Heart left ventricle (tissue), 13 donors: ENCODE measurements at regions not wholly inside any gene's neighbourhood (a gene's known extent, or its start where the extent isn't known, plus 50 kb on each side); places are given as distances from the start of the nearest gene placed in this dataset.

Experiments used
- CTCF ChIP-seq, 12 donors: fragments of 200-600 bp; sonication (generic) in 4 of 12; IDR thresholded peaks; one replicate each; pipeline versions ENCODE4 v1.5.0 to v1.8.0; 2018 to 2022; ENCODE audit warnings: antibody characterized with exemption in 12 of 12, mild to moderate bottlenecking in 5 of 12
- POLR2A ChIP-seq, 2 donors: fragments of 450-650 bp; IDR thresholded peaks; one replicate each; pipeline ENCODE4 v1.6.1; 2017; ENCODE audit warnings: antibody characterized with exemption in 2 of 2, mild to moderate bottlenecking in 2 of 2, moderate library complexity in 2 of 2
- donor health status: ischemic (EF 13 %, LVEDD 7.1; RV severe dilation, severe dysfunction).
- donor health status: DM: no; HTN: yes; CAD: no.
- donor health status: DM: no; HTN: no; CAD: no.
- donor health status: ischemic (EF 25% LVEDD 6.9; RV normal size, moderate dysfunction).
- donor health status: ischemic (EF 25% LVEDD 5.7; RV mildly dilated, moderate dysfunction).
- donor health status: ischemic (EF 35%, LVEDD 5.7; RV mildly dilated, moderate dysfunction).
- donor health status: nonischemic (EF 11% LVEDD 7.7; RV severe dilation, severe dysfunction).
- donor health status: DM: yes; HTN: yes; CAD: no.
- donor health status: PGD.
- donor health status: ischemic (EF 29% LVEDD 5.4; RV normal size, mild dysfunction).
- donor health status: nonischemic (EF 23%, LVEDD 6.1; RV moderate dilation, normal function).

GRCh38 chr9:78393932-78394331, 97.0 kb downstream of the PSAT1 start:
- TF ChIP-seq POLR2A (IDR thresholded peaks at IDR 0.05): no peak
- no peak for TF ChIP-seq CTCF (IDR thresholded peaks at IDR 0.05)
